IMR-90 (cell line): ENCODE measurements at regions not wholly inside any gene's neighbourhood (a gene's known extent, or its start where the extent isn't known, plus 50 kb on each side); places are given as distances from the start of the nearest gene placed in this dataset.

Experiments used
- ATAC-seq: fragments of 200-7000 bp; cut with Tn5 transposase; 2 replicates; pipeline ENCODE4 v1.9.1; 2020; ENCODE audit warnings: low read depth, mild to moderate bottlenecking, moderate library complexity
- BruUV-seq: library from RNA; stranded (reverse); fragments of 400-500 nt; replicated peaks from 2 replicates; lab custom pipeline; 2021; lab: Mats Ljungman, UMichigan
- CTCF ChIA-PET: fragments of 300-600 bp; formaldehyde crosslinking; extraction: SDS; loops from one replicate; lab custom pipeline; 2021; ENCODE audit warnings: antibody characterized with exemption; lab: Yijun Ruan, JAX
- POLR2A ChIA-PET: fragments of 300-600 bp; sonication (Branson Sonifier 250); formaldehyde crosslinking; loops from one replicate; lab custom pipeline; 2022; ENCODE audit warnings: antibody characterized with exemption; ENCODE audit not compliant: unreplicated experiment; lab: Charles Lee
- DNase-seq: peaks from one replicate; pipeline ENCODE4 v3.0.0; 2013
- H2AFZ ChIP-seq: replicated peaks from 2 replicates; pipeline ENCODE3; 2013; ENCODE audit warnings: low read length, mild to moderate bottlenecking; ENCODE audit not compliant: poor library complexity
- H2AK5ac ChIP-seq: 2 replicates; pipeline ENCODE4 v1.6.1; 2013; ENCODE audit warnings: low read depth, low read length, inconsistent platforms
- H2AK9ac ChIP-seq: replicated peaks from 2 replicates; pipeline ENCODE3; 2013; ENCODE audit warnings: mild to moderate bottlenecking, low read depth, low read length, moderate library complexity; ENCODE audit not compliant: poor library complexity
- H2BK120ac ChIP-seq: 2 replicates; pipeline ENCODE4 v1.6.1; 2013; ENCODE audit warnings: low read depth, low read length, inconsistent platforms
- H2BK15ac ChIP-seq: 3 replicates; pipeline ENCODE4 v1.6.1; 2013; ENCODE audit warnings: low read depth, low read length, inconsistent platforms
- H2BK20ac ChIP-seq: 2 replicates; pipeline ENCODE4 v1.6.1; 2013; ENCODE audit warnings: low read depth, mild to moderate bottlenecking, inconsistent platforms, low read length, moderate library complexity
- H2BK5ac ChIP-seq: 2 replicates; pipeline ENCODE4 v1.6.1; 2013; ENCODE audit warnings: mild to moderate bottlenecking, low read depth, low read length, inconsistent platforms; ENCODE audit not compliant: poor library complexity, severe bottlenecking
- H3K14ac ChIP-seq: replicated peaks from 2 replicates; pipeline ENCODE4 v1.6.1; 2013; ENCODE audit warnings: low read depth, low read length, inconsistent platforms
- H3K18ac ChIP-seq: 2 replicates; pipeline ENCODE4 v1.6.1; 2013; ENCODE audit warnings: low read depth, low read length, control low read depth
- H3K23ac ChIP-seq: 2 replicates; pipeline ENCODE4 v1.6.1; 2013; ENCODE audit warnings: low read depth, low read length, inconsistent platforms
- H3K27ac ChIP-seq: 2 replicates; pipeline ENCODE4 v1.5.1; 2013; ENCODE audit warnings: mild to moderate bottlenecking, control low read depth, low read length; ENCODE audit not compliant: insufficient read depth
- H3K27me3 ChIP-seq: 2 replicates; pipeline ENCODE4 v1.6.1; 2013; ENCODE audit warnings: low read length; ENCODE audit not compliant: control insufficient read depth, insufficient read depth
- H3K36me3 ChIP-seq: 2 replicates; pipeline ENCODE4 v1.6.1; 2013; ENCODE audit warnings: low read length, mixed read lengths; ENCODE audit not compliant: control insufficient read depth, insufficient read depth
- H3K4ac ChIP-seq: 2 replicates; pipeline ENCODE4 v1.6.1; 2013; ENCODE audit warnings: low read depth, low read length, inconsistent platforms
- H3K4me1 ChIP-seq: 2 replicates; pipeline ENCODE4 v1.6.1; 2013; ENCODE audit warnings: low read length, mixed read lengths; ENCODE audit not compliant: control insufficient read depth, insufficient read depth
- H3K4me2 ChIP-seq: 2 replicates; pipeline ENCODE4 v1.6.1; 2013; ENCODE audit warnings: low read depth, mild to moderate bottlenecking, control low read depth, low read length, moderate library complexity
- H3K4me3 ChIP-seq: 2 replicates; pipeline ENCODE4 v1.5.1; 2013; ENCODE audit warnings: low read depth, mild to moderate bottlenecking, control low read depth, low read length, moderate library complexity; ENCODE audit not compliant: insufficient read depth
- H3K56ac ChIP-seq: 2 replicates; pipeline ENCODE4 v1.6.1; 2013; ENCODE audit warnings: low read length, inconsistent platforms; ENCODE audit not compliant: insufficient read depth; ENCODE audit errors: extremely low read depth
- H3K79me1 ChIP-seq, 2 experiments: 2 replicates each; pipeline ENCODE4 v1.6.1; 2013; ENCODE audit warnings: low read length in 2 of 2, inconsistent platforms in 1 of 2, low read depth in 1 of 2
- H3K9ac ChIP-seq: 2 replicates; pipeline ENCODE4 v1.6.1; 2013; ENCODE audit warnings: low read depth, low read length, control low read depth
- H3K9me1 ChIP-seq: 2 replicates; pipeline ENCODE4 v1.6.1; 2013; ENCODE audit warnings: low read length, inconsistent platforms; ENCODE audit not compliant: insufficient read depth
- H3K9me3 ChIP-seq: 2 replicates; pipeline ENCODE4 v1.6.1; 2013; ENCODE audit warnings: low read length; ENCODE audit not compliant: control insufficient read depth, insufficient read depth
- H4K20me1 ChIP-seq: 2 replicates; pipeline ENCODE4 v1.6.1; 2013; ENCODE audit warnings: low read length, inconsistent platforms; ENCODE audit not compliant: insufficient read depth
- H4K5ac ChIP-seq: 2 replicates; pipeline ENCODE4 v1.6.1; 2013; ENCODE audit warnings: mild to moderate bottlenecking, low read depth, low read length, control low read depth
- H4K8ac ChIP-seq, 2 experiments: 2 replicates each; pipeline ENCODE4 v1.6.1; 2013; ENCODE audit warnings: low read depth in 2 of 2, low read length in 2 of 2, control low read depth in 1 of 2, inconsistent platforms in 1 of 2
- H4K91ac ChIP-seq: 2 replicates; pipeline ENCODE4 v1.6.1; 2013; ENCODE audit warnings: low read depth, low read length, inconsistent platforms; ENCODE audit not compliant: insufficient read depth
- WGBS, 2 experiments: methylation state at CpG; one replicate each; pipeline versions ENCODE4 v1.1.5 to v1.1.7; 2013; ENCODE audit warnings: missing lambda C conversion rate in 2 of 2; ENCODE audit not compliant: insufficient read length in 1 of 2; ENCODE audit errors: extremely low coverage in 2 of 2; 5-methylcytosine and 5-hydroxymethylcytosine counted together
- dilution Hi-C: fragments of 300-500 bp; cut with HindIII; formaldehyde crosslinking; loops from one replicate; pipeline ENCODE4 v1.14.3; 2018; ENCODE audit warnings: low sequenced_read_pairs; ENCODE audit not compliant: unreplicated experiment
- in situ Hi-C: fragments of 300-500 bp; cut with MboI; formaldehyde crosslinking; loops from 3 replicates; pipeline ENCODE4 v1.14.3; 2019; ENCODE audit warnings: low sequenced_read_pairs, inconsistent platforms, mixed read lengths
- intact Hi-C: fragments of 100-400 bp; cut with micrococcal nuclease; formaldehyde crosslinking; loops from 2 replicates; pipeline ENCODE4 v1.10.0; 2022
- TF ChIP-seq, protein P1 (sequence below): fragments of 150-350 bp; IDR thresholded peaks from 2 replicates; pipeline ENCODE4 v1.6.1; 2016; ENCODE audit warnings: low read depth, mild to moderate bottlenecking, low read length, moderate library complexity, borderline replicate concordance
- TF ChIP-seq, protein P2 (sequence below): fragments of 150-350 bp; IDR thresholded peaks from 2 replicates; pipeline ENCODE4 v1.6.1; 2017; ENCODE audit warnings: mild to moderate bottlenecking, antibody characterized with exemption, low read length, low read depth

GRCh38 chr15:81074773-81075172 is 59.3 kb upstream of the CFAP161 start:
- intact Hi-C loops (no loop called here), in situ Hi-C loops (no loop called here), dilution Hi-C loops (no loop called here)
- Histone ChIP-seq H3K9me1 (no peaks in the 10 kb centered on the region), H4K91ac (no peak overlapping the region), H3K4me1 (peaks cover 4% of the 10 kb centered on the region; the same call in 1 of the 2 replicates), H3K36me3 (no peaks in the 10 kb centered on the region), H2BK20ac (no peak overlapping the region), H3K56ac (no peak overlapping the region), H2BK15ac (no peak overlapping the region), H3K18ac (no peak overlapping the region), H4K5ac (no peak overlapping the region), H3K27me3 (peaks cover 8% of the 10 kb centered on the region), H3K4me2 (no peak overlapping the region), H4K8ac (no peak overlapping the region), H3K4me3 (no peak overlapping the region), H3K9ac (no peak overlapping the region), H2AFZ (no peak overlapping the region), H2AK9ac (no peak overlapping the region), H3K79me1 (no peaks in the 10 kb centered on the region), H2BK120ac (no peak overlapping the region), H2BK5ac (no peak overlapping the region), H3K14ac (no peak overlapping the region), H3K23ac (no peak overlapping the region), H3K27ac (no peak overlapping the region), H3K4ac (no peak overlapping the region), H4K20me1 (no peaks in the 10 kb centered on the region), H3K9me3 (no peaks in the 10 kb centered on the region), H2AK5ac (no peak overlapping the region)
- no peak for ATAC-seq
- no TSS peak for BruUV-seq
- CTCF ChIA-PET: no interaction called here
- WGBS, 2 experiments: no CpG with 5 or more reads among the region's 2 CpGs
- no peak for DNase-seq
- POLR2A ChIA-PET: no interaction called here
- TF ChIP-seq, protein P1, sequence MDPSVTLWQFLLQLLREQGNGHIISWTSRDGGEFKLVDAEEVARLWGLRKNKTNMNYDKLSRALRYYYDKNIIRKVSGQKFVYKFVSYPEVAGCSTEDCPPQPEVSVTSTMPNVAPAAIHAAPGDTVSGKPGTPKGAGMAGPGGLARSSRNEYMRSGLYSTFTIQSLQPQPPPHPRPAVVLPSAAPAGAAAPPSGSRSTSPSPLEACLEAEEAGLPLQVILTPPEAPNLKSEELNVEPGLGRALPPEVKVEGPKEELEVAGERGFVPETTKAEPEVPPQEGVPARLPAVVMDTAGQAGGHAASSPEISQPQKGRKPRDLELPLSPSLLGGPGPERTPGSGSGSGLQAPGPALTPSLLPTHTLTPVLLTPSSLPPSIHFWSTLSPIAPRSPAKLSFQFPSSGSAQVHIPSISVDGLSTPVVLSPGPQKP: no peak
- TF ChIP-seq, protein P2, sequence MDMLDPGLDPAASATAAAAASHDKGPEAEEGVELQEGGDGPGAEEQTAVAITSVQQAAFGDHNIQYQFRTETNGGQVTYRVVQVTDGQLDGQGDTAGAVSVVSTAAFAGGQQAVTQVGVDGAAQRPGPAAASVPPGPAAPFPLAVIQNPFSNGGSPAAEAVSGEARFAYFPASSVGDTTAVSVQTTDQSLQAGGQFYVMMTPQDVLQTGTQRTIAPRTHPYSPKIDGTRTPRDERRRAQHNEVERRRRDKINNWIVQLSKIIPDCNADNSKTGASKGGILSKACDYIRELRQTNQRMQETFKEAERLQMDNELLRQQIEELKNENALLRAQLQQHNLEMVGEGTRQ: no peak
